Prostate gland (tissue), 2 donors: ENCODE measurements at regions not wholly inside any gene's neighbourhood (a gene's known extent, or its start where the extent isn't known, plus 50 kb on each side); places are given as distances from the start of the nearest gene placed in this dataset.

Experiments used
- POLR2AphosphoS5 ChIP-seq: sonication (generic); formaldehyde crosslinking; IDR thresholded peaks from one replicate; pipeline ENCODE4 v1.6.1; 2017; ENCODE audit warnings: antibody characterized with exemption
- TF ChIP-seq, protein P1 (sequence below), 4 experiments: fragments of 200-600 bp in 2 of 4; fragments of 450-650 bp in 2 of 4; sonication (generic) in 2 of 4; IDR thresholded peaks; 1 replicate in 3 of 4; 2 replicates in 1 of 4; pipeline ENCODE4 v1.5.1; 2016 to 2019; ENCODE audit warnings: antibody characterized with exemption in 4 of 4, mild to moderate bottlenecking in 2 of 4, moderate library complexity in 2 of 4

DNA sequence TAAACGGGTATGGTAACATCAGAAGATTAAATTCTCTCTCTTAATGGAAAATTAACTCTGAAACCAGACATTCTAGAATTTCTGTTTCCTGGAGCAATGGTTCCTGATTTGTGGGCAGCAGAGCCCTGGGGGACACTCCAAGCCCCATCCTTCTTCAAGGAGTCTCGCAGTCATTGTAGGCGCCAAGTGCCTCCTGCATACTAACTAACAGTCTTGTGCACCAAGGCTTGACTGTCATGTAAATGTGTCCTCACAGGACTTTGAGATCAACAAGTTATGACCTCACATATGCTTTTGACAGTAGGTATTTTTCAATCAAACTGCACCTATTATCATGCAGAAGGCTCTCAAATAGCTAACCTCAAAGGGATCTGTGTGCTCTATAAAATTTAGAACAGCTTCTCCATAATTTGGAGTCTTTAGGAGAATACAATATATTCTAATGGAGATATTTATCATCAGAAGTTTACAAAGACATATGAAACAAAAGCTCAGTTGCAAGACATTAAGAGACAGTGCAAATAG is 52.1 kb upstream of the COPS8 start:
- TF ChIP-seq POLR2AphosphoS5, result no peak
- TF ChIP-seq, protein P1, sequence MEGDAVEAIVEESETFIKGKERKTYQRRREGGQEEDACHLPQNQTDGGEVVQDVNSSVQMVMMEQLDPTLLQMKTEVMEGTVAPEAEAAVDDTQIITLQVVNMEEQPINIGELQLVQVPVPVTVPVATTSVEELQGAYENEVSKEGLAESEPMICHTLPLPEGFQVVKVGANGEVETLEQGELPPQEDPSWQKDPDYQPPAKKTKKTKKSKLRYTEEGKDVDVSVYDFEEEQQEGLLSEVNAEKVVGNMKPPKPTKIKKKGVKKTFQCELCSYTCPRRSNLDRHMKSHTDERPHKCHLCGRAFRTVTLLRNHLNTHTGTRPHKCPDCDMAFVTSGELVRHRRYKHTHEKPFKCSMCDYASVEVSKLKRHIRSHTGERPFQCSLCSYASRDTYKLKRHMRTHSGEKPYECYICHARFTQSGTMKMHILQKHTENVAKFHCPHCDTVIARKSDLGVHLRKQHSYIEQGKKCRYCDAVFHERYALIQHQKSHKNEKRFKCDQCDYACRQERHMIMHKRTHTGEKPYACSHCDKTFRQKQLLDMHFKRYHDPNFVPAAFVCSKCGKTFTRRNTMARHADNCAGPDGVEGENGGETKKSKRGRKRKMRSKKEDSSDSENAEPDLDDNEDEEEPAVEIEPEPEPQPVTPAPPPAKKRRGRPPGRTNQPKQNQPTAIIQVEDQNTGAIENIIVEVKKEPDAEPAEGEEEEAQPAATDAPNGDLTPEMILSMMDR (IDR thresholded peaks at IDR 0.05), result no peak
